Transverse colon (tissue), 4 donors: ENCODE measurements at regions not wholly inside any gene's neighbourhood (a gene's known extent, or its start where the extent isn't known, plus 50 kb on each side); places are given as distances from the start of the nearest gene placed in this dataset.

ENCODE experiments used
- EP300 ChIP-seq: sonication (generic); formaldehyde crosslinking; IDR thresholded peaks from one replicate; pipeline ENCODE4 v1.6.1; 2017; ENCODE audit warnings: antibody characterized with exemption, low read depth
- POLR2A ChIP-seq: fragments of 450-650 bp; IDR thresholded peaks from one replicate; pipeline ENCODE4 v1.6.1; 2016; ENCODE audit warnings: antibody characterized with exemption, mild to moderate bottlenecking, moderate library complexity
- POLR2AphosphoS5 ChIP-seq, 3 donors: sonication (generic); formaldehyde crosslinking; IDR thresholded peaks; one replicate each; pipeline ENCODE4 v1.6.1; 2016; ENCODE audit warnings: antibody characterized with exemption in 3 of 3
- TF ChIP-seq, protein P1 (sequence below), 5 experiments: fragments of 200-600 bp in 3 of 5; fragments of 450-650 bp in 2 of 5; sonication (generic) in 3 of 5; IDR thresholded peaks; 1 replicate in 2 of 5; 2 replicates in 3 of 5; pipeline ENCODE4 v1.5.1; 2016 to 2017; ENCODE audit warnings: antibody characterized with exemption in 5 of 5, inconsistent platforms in 3 of 5, mild to moderate bottlenecking in 2 of 5, moderate library complexity in 1 of 5

DNA sequence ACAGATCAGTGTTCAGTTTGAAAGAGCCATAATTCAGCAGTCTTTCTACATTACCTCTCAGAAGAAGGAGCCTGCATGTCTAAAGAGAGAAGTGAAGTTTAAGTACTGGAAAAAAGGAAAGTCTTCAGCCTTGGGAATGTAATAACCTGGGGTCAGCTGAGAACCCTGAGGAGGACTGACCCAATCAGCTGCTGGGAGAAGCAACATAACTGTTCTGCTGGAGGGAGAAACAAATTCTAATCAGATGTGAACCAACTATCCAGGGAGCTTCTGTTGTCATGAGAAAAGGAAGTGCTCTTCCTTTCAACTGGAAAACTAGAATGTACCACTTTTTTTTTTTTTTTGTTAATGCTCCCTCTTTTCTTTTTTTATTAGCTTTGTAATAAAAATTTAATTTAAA, 64.5 kb upstream of the PDE5A start:
- TF ChIP-seq EP300 (no peak), POLR2A (no peak), POLR2AphosphoS5 (IDR thresholded peaks at IDR 0.05) (no peak)
- TF ChIP-seq, protein P1, sequence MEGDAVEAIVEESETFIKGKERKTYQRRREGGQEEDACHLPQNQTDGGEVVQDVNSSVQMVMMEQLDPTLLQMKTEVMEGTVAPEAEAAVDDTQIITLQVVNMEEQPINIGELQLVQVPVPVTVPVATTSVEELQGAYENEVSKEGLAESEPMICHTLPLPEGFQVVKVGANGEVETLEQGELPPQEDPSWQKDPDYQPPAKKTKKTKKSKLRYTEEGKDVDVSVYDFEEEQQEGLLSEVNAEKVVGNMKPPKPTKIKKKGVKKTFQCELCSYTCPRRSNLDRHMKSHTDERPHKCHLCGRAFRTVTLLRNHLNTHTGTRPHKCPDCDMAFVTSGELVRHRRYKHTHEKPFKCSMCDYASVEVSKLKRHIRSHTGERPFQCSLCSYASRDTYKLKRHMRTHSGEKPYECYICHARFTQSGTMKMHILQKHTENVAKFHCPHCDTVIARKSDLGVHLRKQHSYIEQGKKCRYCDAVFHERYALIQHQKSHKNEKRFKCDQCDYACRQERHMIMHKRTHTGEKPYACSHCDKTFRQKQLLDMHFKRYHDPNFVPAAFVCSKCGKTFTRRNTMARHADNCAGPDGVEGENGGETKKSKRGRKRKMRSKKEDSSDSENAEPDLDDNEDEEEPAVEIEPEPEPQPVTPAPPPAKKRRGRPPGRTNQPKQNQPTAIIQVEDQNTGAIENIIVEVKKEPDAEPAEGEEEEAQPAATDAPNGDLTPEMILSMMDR (IDR thresholded peaks at IDR 0.05) = no peak
